Hepatocyte (in vitro differentiated cells): ENCODE measurements at regions not wholly inside any gene's neighbourhood (a gene's known extent, or its start where the extent isn't known, plus 50 kb on each side); places are given as distances from the start of the nearest gene placed in this dataset.

Experiments
- DNase-seq: peaks from one replicate; pipeline ENCODE4 v3.0.0-alpha.2; 2016; ENCODE audit warnings: low spot score
- H2AFZ ChIP-seq: fragments of 200-600 bp; sonication (generic); 2 replicates; pipeline ENCODE4 v1.6.0; 2016; ENCODE audit warnings: antibody characterized with exemption, mild to moderate bottlenecking
- H3K27ac ChIP-seq: fragments of 200-600 bp; sonication (generic); 2 replicates; pipeline ENCODE4 v1.5.1; 2016; ENCODE audit warnings: mild to moderate bottlenecking
- H3K27me3 ChIP-seq: fragments of 200-600 bp; sonication (generic); 2 replicates; pipeline ENCODE4 v1.6.1; 2016
- H3K36me3 ChIP-seq: fragments of 200-600 bp; sonication (generic); replicated peaks from 2 replicates; pipeline ENCODE4 v1.5.1; 2016; ENCODE audit warnings: low read depth; ENCODE audit not compliant: insufficient read depth
- H3K4me1 ChIP-seq: fragments of 200-600 bp; sonication (generic); 2 replicates; pipeline ENCODE4 v1.5.1; 2016; ENCODE audit warnings: mild to moderate bottlenecking, moderate library complexity; ENCODE audit not compliant: insufficient read depth
- H3K4me2 ChIP-seq: fragments of 200-600 bp; sonication (generic); 2 replicates; pipeline ENCODE4 v1.6.0; 2016
- H3K4me3 ChIP-seq: fragments of 200-600 bp; sonication (generic); 2 replicates; pipeline ENCODE4 v1.5.1; 2016; ENCODE audit warnings: mild to moderate bottlenecking
- H3K79me2 ChIP-seq: fragments of 200-600 bp; sonication (generic); 2 replicates; pipeline ENCODE4 v1.6.0; 2017; ENCODE audit warnings: mild to moderate bottlenecking
- H3K9me2 ChIP-seq: fragments of 200-600 bp; sonication (generic); replicated peaks from 2 replicates; pipeline ENCODE4 v1.6.0; 2017; ENCODE audit warnings: mild to moderate bottlenecking; ENCODE audit not compliant: insufficient read depth
- H3K9me3 ChIP-seq: fragments of 200-600 bp; sonication (generic); 2 replicates; pipeline ENCODE4 v1.5.1; 2016; ENCODE audit warnings: low read depth, mild to moderate bottlenecking
- H4K20me1 ChIP-seq: fragments of 200-600 bp; sonication (generic); 2 replicates; pipeline ENCODE4 v1.6.0; 2016; ENCODE audit warnings: mild to moderate bottlenecking; ENCODE audit not compliant: insufficient read depth, poor library complexity, severe bottlenecking
- EZH2 ChIP-seq: fragments of 200-600 bp; sonication (generic); IDR thresholded peaks from 2 replicates; pipeline ENCODE4 v1.6.1; 2016; ENCODE audit warnings: antibody characterized with exemption, mild to moderate bottlenecking, borderline replicate concordance
- EZH2phosphoT487 ChIP-seq: fragments of 200-600 bp; sonication (generic); IDR thresholded peaks from one replicate; pipeline ENCODE4 v1.6.1; 2018; ENCODE audit warnings: antibody characterized with exemption, mild to moderate bottlenecking, low read depth, moderate library complexity; ENCODE audit not compliant: unreplicated experiment, severe bottlenecking
- WGBS: methylation state at CpG from one replicate; pipeline ENCODE4 v1.1.6; 2016; ENCODE audit warnings: low lambda C conversion rate; ENCODE audit errors: missing lambda C conversion rate; 5-methylcytosine and 5-hydroxymethylcytosine counted together
- TF ChIP-seq, protein P1 (sequence below): fragments of 200-600 bp; sonication (generic); IDR thresholded peaks from 2 replicates; pipeline ENCODE4 v1.5.1; 2016; ENCODE audit warnings: antibody characterized with exemption, mild to moderate bottlenecking; ENCODE audit not compliant: poor library complexity

DNA sequence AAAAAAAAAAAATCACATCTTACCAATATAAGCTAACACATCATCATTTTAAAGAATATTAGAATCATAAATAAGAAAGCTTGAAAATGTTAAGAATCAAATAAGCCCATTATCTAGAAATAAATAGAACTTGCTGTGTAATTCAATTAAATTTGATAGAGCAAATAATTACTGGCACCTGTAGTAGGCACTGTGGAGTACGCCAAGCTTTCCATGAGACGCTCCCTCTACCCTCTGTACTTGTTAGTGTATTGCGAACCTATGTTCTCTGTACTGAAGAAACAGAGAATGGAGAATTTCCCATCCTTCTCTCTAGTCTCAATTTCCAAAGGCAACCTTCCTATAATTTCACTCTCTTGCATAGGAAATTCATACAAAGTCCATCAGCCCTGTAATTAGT, 61.7 kb upstream of the HAND2 start:
- Histone ChIP-seq H4K20me1 (no peaks in the 10 kb centered on the region), H3K79me2 (no peaks in the 10 kb centered on the region), H3K9me3 (no peaks in the 10 kb centered on the region), H3K4me1 (no peaks in the 10 kb centered on the region), H3K36me3 (no peaks in the 10 kb centered on the region), H3K4me3 (no peak overlapping the region), H3K27ac (no peak overlapping the region), H3K4me2 (no peak overlapping the region), H3K27me3 (no peaks in the 10 kb centered on the region), H3K9me2 (no peaks in the 10 kb centered on the region), H2AFZ (no peak overlapping the region)
- TF ChIP-seq EZH2phosphoT487: no peak
- TF ChIP-seq EZH2: no peak
- TF ChIP-seq, protein P1, sequence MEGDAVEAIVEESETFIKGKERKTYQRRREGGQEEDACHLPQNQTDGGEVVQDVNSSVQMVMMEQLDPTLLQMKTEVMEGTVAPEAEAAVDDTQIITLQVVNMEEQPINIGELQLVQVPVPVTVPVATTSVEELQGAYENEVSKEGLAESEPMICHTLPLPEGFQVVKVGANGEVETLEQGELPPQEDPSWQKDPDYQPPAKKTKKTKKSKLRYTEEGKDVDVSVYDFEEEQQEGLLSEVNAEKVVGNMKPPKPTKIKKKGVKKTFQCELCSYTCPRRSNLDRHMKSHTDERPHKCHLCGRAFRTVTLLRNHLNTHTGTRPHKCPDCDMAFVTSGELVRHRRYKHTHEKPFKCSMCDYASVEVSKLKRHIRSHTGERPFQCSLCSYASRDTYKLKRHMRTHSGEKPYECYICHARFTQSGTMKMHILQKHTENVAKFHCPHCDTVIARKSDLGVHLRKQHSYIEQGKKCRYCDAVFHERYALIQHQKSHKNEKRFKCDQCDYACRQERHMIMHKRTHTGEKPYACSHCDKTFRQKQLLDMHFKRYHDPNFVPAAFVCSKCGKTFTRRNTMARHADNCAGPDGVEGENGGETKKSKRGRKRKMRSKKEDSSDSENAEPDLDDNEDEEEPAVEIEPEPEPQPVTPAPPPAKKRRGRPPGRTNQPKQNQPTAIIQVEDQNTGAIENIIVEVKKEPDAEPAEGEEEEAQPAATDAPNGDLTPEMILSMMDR: no peak
- WGBS: 94% methylated on average over 3 of the region's 3 CpGs
- DNase-seq: no peak

DNA sequence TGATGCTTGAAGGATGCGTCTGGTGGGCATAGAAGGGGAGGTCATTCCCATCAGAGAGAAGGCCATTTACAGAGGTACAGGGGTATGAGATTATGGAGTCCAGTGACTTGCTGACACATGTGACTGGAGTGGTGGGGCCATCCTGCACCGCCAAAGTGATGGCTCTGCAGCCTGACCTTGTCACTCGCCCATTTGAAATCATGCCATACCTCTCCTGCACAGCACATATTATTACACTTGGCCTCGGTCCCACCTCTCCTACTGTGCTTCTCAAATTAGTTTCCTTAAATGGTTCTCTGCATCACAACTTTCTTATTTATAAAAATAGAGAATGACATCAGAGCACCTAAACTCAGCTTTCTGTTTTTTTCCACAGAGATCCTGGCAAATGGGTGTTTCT, 60.7 kb upstream of the HAND2 start:
- H3K4me2 ChIP-seq: no peak overlapping the region
- WGBS: 94% methylated on average over 4 of the region's 4 CpGs
- no peak overlapping the region for H3K4me3 ChIP-seq
- H3K9me3 ChIP-seq: no peaks in the 10 kb centered on the region
- no peaks in the 10 kb centered on the region for H3K79me2 ChIP-seq
- H4K20me1 ChIP-seq: no peaks in the 10 kb centered on the region
- H3K27ac ChIP-seq: no peak overlapping the region
- H3K4me1 ChIP-seq: no peaks in the 10 kb centered on the region
- DNase-seq: no peak
- H2AFZ ChIP-seq: no peak overlapping the region
- no peaks in the 10 kb centered on the region for H3K36me3 ChIP-seq
- no peaks in the 10 kb centered on the region for H3K27me3 ChIP-seq
- no peaks in the 10 kb centered on the region for H3K9me2 ChIP-seq
- TF ChIP-seq, protein P1: no peak
- TF ChIP-seq EZH2 (no peak), EZH2phosphoT487 (no peak)

DNA sequence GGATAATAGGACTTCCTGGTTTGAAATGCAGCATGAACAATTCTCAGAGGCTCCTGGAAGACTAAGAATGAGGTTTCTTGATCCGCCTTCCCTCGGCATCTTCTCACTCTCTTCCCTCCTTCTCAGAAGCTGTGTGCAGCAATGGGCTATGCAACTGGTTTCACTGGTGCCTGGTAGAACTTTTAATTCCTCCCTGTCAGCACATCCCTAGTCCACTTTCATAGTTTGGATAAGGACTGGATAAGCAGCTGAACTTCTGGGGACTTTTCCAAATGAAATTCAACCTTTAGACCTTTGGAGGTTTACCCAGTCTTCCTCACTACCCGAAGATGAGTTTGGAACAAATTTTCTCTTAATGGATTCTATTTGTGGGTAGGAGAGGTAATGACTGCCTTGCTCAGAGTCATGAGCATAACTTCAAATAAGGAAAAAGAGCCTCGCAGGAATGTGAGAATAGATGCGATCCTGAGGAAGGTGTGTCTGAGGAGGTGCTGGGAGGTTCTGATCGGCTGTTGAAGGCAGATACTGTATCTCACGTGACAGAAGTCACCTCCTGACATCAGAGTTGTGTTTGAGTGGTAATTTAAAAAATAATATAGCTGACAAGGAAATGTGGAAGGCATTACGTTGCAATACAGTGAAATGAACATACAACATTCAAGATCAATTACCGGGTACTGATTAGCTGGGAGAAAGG, 56.0 kb upstream of the HAND2 start:
- Histone ChIP-seq H3K27me3 (no peaks in the 10 kb centered on the region), H2AFZ (no peak overlapping the region), H3K4me3 (no peak overlapping the region), H3K79me2 (no peaks in the 10 kb centered on the region), H3K9me2 (no peaks in the 10 kb centered on the region), H3K4me1 (no peaks in the 10 kb centered on the region), H3K36me3 (no peaks in the 10 kb centered on the region), H3K4me2 (no peak overlapping the region), H3K9me3 (no peaks in the 10 kb centered on the region), H3K27ac (no peak overlapping the region), H4K20me1 (no peaks in the 10 kb centered on the region)
- 75% methylated on average over 9 of the region's 9 CpGs for WGBS
- TF ChIP-seq EZH2phosphoT487 (no peak), EZH2 (no peak)
- TF ChIP-seq, protein P1: no peak
- no peak for DNase-seq

DNA sequence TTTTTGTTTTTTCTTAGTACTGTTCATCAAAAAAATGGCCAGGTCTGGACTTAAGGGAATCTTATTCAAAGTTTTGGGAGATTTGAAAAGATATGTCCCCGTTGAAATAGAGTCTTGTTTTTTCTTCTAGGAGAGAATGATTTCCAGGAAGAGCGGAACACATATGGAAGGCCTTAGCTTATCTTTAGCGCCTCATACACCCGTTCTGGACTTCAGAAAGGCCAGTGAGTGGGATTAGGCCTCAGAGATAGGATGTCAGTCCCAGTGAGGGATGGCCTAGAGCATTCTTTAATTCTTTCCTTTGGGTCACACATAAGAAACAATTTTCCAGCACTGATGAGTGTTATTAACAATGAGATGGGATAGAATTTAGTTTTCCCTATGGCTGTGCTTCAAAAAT, 54.5 kb upstream of the HAND2 start:
- WGBS: 46% methylated on average over 4 of the region's 4 CpGs
- Histone ChIP-seq H3K36me3 (no peaks in the 10 kb centered on the region), H3K27me3 (no peaks in the 10 kb centered on the region), H2AFZ (no peak overlapping the region), H3K27ac (no peak overlapping the region), H4K20me1 (no peaks in the 10 kb centered on the region), H3K9me3 (no peaks in the 10 kb centered on the region), H3K4me3 (no peak overlapping the region), H3K4me1 (no peaks in the 10 kb centered on the region), H3K4me2 (no peak overlapping the region), H3K9me2 (no peaks in the 10 kb centered on the region), H3K79me2 (no peaks in the 10 kb centered on the region)
- DNase-seq: no peak
- TF ChIP-seq EZH2 (no peak), EZH2phosphoT487 (no peak)
- TF ChIP-seq, protein P1: no peak
